GM18499 (cell line): ENCODE measurements at regions not wholly inside any gene's neighbourhood (a gene's known extent, or its start where the extent isn't known, plus 50 kb on each side); places are given as distances from the start of the nearest gene placed in this dataset.

Experiments used
- ATAC-seq: cut with Tn5 transposase; IDR thresholded peaks from one replicate; pipeline ENCODE4 v1.9.1; 2021; ENCODE audit warnings: moderate number of reproducible peaks; ENCODE audit not compliant: insufficient read depth, unreplicated experiment

DNA sequence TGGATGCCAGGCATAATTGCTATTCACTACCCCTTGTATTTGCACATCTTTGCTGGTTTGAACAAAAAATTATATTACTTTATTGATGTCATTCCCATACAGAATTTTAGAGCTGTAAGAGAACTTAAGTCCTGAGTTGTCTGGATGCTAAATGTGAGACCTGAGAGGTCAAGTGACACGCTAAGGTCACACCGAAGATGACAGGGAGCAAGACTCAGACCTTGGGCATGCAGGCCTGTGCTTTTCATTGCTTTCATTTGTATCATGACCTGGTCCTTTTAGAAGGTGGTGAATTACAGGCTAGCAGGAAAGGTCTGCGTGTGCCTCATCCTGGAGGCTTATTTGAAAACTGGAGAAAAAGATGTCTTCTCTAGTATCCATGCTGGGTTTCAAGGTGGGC, 312.0 kb upstream of the RASGRP1 start:
- no peak for ATAC-seq

DNA sequence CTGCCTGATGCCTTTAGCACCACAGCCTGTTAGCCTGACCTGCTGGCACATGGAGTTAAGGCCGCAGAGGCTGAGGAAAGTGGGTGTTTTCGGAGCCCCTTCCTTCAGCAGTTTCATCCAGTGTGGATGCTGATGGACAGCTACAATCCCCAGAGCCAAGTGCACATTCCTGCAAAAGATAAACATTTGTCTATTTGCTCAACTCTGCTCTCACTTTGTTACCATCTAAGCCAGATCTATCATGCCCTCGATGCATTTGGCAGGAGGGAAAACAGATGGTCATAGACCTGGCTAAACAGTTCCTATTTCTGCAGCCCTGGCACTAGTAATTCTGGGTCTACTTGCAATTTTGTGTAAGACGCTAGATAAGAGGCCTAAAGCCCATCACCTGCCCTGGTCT, 312.9 kb upstream of the RASGRP1 start:
- ATAC-seq: no peak

DNA sequence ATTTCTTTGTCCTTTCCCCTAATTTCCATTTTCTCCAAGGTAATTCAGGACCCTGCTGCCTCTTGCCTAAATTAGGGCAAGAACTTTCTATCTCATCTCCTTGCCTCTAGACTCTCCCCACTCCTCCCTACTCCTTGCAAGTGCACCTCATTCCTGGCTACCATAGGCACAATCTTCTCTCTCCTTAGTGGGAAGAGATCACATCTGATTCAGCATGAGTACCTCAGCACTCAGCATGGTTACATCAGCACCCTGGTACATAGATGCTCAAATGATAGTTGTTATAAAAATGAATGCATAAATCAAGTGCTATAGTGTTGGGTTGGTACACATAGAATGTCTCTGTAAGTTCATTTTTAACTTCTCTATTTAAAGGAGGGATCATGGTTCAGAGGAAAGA, 313.4 kb upstream of the RASGRP1 start:
- no peak for ATAC-seq

DNA sequence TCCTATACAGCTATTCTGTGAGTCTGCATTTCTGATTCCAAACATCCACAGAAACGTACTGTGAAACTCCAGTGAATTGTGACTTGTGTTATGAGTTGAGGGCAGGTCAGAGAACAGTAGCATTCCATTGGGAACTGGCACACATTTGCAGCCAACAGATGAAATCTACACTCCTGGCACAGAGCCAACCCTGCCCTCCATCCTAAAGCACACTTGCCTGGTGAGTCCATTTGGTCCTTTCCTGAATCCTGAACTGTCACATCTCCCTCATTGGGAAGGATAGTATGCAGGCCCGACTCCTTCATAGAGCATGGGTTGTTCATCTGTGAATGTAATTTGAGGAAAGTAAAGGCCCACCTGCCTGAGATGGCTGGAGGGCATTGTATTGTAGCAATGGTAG, 314.3 kb upstream of the RASGRP1 start:
- no peak for ATAC-seq

DNA sequence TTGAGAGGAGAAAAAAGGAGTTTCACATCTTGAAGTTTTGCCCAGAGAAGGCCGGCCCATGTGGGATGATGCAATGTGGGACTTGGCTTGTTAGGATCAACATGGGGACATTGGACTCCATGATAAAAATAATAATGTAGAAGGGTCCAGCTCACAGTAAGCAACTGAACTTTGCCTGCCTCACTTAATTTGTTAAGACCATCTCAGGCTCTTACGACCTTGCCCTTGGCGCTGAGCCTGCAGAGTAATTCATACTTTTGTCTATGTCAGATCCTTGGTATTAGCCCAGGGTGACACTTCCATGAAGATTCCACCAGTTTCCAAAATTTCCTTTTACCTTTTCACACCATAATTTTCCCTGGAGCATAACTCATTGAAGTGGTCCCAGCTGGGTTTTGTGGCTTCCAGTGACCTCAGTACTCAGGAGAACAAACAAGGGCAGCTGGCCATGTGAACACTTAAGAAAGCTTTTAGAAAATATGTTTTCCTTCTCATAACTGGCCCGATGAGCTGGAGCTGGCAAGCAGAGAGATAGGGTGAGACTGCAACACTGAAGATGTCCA, 315.4 kb upstream of the RASGRP1 start:
- ATAC-seq: no peak

DNA sequence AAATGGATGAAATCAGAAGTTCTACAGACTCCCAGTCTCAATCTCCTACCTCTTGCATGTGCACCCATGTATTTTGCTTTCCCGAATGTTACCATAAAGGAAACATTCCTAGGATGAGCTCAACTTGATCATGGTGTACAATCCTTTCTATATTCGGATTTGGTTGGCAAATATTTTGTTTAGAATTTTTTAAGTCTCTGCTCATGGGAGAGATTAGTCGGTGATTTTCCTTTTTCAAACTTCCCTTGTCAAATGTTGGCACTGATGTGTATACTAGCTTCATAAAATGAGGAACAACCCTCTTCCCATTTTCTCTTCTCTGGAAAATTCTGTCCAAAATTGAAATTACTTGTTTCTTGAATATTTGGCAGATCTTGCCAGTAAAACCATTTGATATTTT, 317.6 kb upstream of the RASGRP1 start:
- no peak for ATAC-seq

- no peak for ATAC-seq
Measured at GRCh38 chr15:38883987-38884386, 319.4 kb upstream of the RASGRP1 start.

- ATAC-seq: no peak
Measured at GRCh38 chr15:38885001-38885400, 320.4 kb upstream of the RASGRP1 start.

DNA sequence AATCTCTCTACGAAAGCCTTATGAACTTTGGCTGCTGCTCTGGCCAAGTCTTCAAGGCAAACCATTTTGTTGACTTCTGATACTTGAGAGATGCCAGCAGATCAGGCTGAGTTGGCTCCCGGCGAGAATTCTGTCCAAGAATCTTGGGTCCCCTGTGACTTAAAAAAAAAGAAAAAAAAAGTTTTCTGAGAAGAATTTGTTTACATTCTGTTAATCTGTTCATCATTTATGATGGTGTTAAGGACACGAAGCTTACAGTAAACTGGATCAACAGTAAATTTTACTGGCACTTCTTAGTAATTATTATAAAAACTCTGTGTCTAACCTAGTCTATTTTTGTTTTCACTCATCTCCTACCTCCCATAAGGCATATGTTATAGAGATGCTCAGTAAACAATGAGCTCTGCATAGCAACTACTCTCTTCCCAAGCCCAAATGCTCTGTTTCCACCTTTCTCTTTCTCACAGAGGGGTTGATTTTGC, 320.9 kb upstream of the RASGRP1 start:
- no peak for ATAC-seq

GRCh38 chr15:38886315-38887163, 321.9 kb upstream of the RASGRP1 start:
- no peak for ATAC-seq

DNA sequence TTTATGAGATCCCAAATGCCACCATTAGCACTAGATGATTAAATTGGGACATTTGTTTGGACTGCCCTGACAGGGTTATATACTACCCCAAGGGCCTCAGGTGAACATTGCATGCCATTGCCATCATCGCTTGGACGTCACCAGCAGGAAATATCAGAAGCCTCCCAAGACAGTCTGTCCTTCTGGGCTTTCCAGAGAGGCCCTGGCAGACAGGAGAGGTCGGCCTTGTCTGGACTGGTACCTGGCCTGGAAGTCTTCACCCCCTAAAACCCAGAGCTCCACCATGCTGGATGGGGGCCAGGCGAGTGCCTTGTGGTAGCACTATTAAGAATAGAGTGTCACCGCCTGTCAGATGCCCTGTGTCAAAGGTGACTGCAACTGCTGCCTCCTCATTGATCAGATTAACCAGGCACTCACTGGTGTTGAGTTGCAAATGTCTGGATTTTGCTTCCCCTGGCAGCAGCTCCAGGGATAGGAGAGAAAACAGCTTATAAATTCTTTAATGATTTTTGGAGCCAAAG, 324.1 kb upstream of the RASGRP1 start:
- ATAC-seq: no peak

DNA sequence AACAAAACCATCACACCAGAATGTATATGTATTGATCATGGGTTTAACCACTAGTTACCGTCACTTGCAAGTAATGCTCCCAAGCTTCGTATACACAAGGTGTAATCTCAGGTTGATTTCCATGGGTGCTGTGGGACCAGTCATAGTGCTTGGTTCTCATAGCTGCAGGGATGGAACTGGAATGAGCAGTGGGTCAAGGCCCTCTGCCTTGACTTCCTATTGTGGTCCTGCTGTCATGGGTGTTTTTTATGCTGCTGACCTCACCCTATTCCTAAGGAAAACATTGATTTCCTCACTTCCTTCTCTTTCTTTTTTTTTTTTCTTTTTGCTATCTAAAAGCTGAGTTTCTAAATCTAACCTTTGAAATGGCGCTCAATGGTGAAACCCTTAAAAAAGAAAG, 325.6 kb upstream of the RASGRP1 start:
- ATAC-seq: no peak

- no peak for ATAC-seq
Measured at GRCh38 chr15:38893925-38894242, 329.3 kb upstream of the RASGRP1 start.

- no peak for ATAC-seq
Measured at GRCh38 chr15:38894243-38894948, 329.8 kb upstream of the RASGRP1 start.

- no peak for ATAC-seq
Measured at GRCh38 chr15:38895326-38896255, 331.0 kb upstream of the RASGRP1 start.

DNA sequence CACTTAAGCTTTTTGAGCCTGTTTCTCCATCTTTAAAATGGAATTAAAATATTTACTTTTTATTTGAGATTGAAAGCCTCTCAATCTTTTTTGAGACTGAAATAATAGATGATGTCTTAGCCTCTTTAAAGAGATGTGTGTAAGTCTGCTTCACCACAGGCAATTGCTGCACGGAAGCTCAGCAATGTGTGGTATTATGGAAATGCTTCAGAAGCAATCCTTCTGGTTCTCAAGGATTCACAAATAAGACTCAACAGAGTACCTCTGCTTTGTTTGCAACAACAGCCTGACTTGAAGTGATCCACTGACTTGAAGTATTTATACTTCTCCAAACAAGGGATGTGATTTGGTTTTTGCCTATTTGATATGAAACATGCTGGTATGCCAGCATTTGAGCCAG, 332.0 kb upstream of the RASGRP1 start:
- no peak for ATAC-seq

GRCh38 chr15:38897551-38897950, 332.9 kb upstream of the RASGRP1 start:
- ATAC-seq: no peak

DNA sequence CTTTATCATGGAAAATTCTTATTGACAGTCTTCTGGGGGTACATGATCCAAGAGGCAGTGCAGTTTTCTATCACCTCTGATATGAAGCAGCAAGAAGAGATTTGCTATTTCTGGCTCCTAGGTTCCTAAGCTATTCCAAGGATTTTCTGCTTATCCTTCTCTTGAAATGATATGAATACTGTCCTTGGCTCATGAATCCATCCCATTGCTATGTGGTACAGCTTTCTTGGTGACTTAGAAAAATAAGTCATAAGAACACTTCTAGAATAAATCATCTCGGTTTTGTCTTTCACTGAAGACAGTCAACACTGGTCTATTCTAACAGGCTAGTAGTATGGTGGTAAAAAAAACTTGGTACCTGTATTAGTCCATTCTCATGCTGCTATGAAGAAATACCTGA, 333.6 kb upstream of the RASGRP1 start:
- no peak for ATAC-seq

- ATAC-seq: no peak
Measured at GRCh38 chr15:38899300-38899699, 334.7 kb upstream of the RASGRP1 start.

- no peak for ATAC-seq
Measured at GRCh38 chr15:38904298-38904697, 339.7 kb upstream of the RASGRP1 start.
